ENCODE measurements at regions not wholly inside any gene's neighbourhood (a gene's known extent, or its start where the extent isn't known, plus 50 kb on each side); places are given as distances from the start of the nearest gene placed in this dataset.

DNA sequence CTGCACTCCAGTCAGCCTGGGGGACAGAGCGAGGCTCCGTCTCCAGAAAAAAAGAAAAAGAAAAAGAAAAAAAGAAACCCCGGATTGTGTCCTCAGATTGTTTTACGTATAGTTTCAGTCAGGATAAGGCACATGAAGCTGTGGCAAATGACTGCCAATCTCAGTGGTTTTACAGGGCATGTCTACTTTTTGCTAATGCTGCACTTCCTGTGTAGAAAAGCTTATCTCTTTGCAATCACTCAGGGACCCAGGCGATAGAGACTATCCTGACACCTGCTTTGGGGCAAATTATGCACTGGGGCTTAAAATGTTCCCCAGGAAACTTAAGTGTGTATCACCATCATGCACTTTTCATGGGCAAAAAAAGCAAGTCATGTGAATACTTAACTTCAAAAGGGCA, 103.7 kb upstream of the MEIS1 start:
- H3K4me1 Mint-ChIP-seq: peaks cover 5% of the 10 kb centered on the region
- H3K27ac Mint-ChIP-seq: no peak overlapping the region
- no peaks in the 10 kb centered on the region for H3K9me3 Mint-ChIP-seq
- TF ChIP-seq, protein P1, sequence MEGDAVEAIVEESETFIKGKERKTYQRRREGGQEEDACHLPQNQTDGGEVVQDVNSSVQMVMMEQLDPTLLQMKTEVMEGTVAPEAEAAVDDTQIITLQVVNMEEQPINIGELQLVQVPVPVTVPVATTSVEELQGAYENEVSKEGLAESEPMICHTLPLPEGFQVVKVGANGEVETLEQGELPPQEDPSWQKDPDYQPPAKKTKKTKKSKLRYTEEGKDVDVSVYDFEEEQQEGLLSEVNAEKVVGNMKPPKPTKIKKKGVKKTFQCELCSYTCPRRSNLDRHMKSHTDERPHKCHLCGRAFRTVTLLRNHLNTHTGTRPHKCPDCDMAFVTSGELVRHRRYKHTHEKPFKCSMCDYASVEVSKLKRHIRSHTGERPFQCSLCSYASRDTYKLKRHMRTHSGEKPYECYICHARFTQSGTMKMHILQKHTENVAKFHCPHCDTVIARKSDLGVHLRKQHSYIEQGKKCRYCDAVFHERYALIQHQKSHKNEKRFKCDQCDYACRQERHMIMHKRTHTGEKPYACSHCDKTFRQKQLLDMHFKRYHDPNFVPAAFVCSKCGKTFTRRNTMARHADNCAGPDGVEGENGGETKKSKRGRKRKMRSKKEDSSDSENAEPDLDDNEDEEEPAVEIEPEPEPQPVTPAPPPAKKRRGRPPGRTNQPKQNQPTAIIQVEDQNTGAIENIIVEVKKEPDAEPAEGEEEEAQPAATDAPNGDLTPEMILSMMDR (IDR thresholded peaks at IDR 0.05; ENCODE audit: unreplicated experiment in 3 of 3): no peak
- H3K4me3 Mint-ChIP-seq: no peak overlapping the region
- H3K36me3 Mint-ChIP-seq (ENCODE audit: low read depth): no peaks in the 10 kb centered on the region
- peaks cover 22% of the 10 kb centered on the region for H3K27me3 Mint-ChIP-seq (ENCODE audit: low read depth)

DNA sequence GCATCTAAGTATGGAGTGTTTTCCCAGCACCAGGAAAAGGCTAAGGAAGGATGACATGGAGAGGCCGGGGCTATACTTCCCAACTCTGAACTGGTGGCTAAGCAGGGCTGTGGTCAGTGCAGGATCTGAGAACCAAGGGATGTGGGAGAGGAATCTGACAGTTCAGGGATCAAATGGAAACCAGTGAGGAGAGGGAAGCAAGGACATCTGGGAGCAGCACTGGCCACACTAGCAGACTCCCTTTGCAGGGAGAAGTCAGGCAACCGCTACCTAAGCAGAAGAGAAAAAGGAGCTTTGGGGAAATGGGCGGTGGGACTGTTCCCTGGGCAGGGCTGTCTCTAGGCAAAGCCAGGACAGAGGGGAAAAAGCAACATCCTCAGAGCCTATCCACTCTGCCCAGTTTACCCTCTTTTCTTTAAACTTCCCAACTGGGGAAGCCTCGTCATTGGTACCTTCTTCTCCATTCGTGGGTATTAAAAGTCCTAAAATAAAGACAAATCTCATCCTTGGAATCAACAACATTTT, 105.8 kb upstream of the MEIS1 start:
- no peaks in the 10 kb centered on the region for H3K36me3 Mint-ChIP-seq (ENCODE audit: low read depth)
- H3K27me3 Mint-ChIP-seq (ENCODE audit: low read depth): peaks cover 22% of the 10 kb centered on the region
- no peaks in the 10 kb centered on the region for H3K9me3 Mint-ChIP-seq
- no peak overlapping the region for H3K4me3 Mint-ChIP-seq
- TF ChIP-seq, protein P1 (IDR thresholded peaks at IDR 0.05; ENCODE audit: unreplicated experiment in 3 of 3): no peak
- peaks cover 20% of the 10 kb centered on the region for H3K4me1 Mint-ChIP-seq
- H3K27ac Mint-ChIP-seq: no peak overlapping the region

DNA sequence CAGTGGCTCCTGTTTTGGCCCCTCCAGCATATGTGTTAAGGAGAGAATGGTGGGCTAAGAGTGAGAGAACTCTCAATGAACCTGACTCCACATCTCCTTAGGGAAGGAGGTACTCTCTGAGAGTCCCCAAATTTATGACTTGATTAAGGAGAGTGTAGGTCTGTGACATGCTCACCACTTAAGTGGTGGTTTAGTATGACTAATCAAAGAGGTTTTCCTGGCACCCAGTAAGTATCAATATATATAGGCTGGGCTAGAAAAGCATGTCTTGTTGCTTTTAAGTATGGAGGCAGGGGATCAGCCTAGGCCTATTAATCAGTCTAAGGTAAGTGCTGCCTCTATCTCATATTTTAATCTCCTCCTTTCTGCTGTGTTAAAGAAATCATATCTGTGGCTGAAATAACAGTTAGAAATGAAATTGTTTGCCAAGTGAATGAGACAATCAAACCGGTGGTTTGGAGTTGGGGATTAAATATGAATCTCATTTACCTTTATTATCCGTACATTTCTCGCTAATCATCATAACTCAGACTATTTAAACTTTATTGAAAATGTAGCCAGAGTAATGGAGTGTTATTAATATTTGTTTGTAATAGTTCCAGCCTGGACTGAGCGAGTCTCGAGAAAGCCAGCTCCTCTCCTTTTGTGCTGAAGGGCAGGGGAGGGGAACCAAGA, 107.7 kb upstream of the MEIS1 start:
- Mint-ChIP-seq H3K27ac (no peak overlapping the region), H3K4me3 (no peak overlapping the region), H3K4me1 (peaks cover 38% of the 10 kb centered on the region), H3K27me3 (ENCODE audit: low read depth) (peaks cover 18% of the 10 kb centered on the region), H3K36me3 (ENCODE audit: low read depth) (no peaks in the 10 kb centered on the region), H3K9me3 (no peaks in the 10 kb centered on the region)
- TF ChIP-seq, protein P1 (IDR thresholded peaks at IDR 0.05; ENCODE audit: unreplicated experiment in 3 of 3): no peak

DNA sequence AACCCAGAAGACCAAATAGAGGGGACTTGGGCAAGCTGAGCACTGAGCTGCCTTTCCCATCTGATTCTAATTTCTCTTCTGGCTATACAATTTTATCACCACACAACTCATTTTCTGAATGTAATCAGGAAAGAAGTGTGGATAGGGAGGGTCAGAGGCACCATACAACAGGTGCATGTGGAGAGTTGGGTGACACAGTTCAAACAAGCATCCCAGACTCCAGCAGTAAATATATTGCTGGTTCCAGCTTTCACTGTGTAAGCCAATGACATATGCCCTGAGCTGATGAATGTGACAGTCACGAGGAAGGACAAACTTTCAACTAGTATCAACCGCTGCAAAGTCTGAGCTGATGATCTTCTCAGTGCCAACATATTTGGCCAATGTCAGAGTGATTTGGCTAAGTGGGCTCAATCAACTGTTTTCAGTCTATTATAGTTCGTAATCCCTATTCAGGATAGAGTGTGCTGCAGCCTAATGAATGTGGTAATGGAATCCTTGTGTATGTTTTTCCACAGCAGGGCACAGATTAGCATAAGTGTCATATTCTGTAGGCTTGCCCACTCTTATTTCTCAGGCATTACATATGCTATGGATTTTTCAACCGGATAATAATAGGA, 109.9 kb upstream of the MEIS1 start:
- Mint-ChIP-seq H3K27ac (peak overlapping the region; percentile 25 to 43 (median 31)), H3K27me3 (ENCODE audit: low read depth) (peaks cover 11% of the 10 kb centered on the region), H3K4me3 (no peak overlapping the region), H3K36me3 (ENCODE audit: low read depth) (no peaks in the 10 kb centered on the region), H3K4me1 (peaks cover 42% of the 10 kb centered on the region), H3K9me3 (no peaks in the 10 kb centered on the region)
- TF ChIP-seq, protein P1 (IDR thresholded peaks at IDR 0.05; ENCODE audit: unreplicated experiment in 3 of 3): no peak

DNA sequence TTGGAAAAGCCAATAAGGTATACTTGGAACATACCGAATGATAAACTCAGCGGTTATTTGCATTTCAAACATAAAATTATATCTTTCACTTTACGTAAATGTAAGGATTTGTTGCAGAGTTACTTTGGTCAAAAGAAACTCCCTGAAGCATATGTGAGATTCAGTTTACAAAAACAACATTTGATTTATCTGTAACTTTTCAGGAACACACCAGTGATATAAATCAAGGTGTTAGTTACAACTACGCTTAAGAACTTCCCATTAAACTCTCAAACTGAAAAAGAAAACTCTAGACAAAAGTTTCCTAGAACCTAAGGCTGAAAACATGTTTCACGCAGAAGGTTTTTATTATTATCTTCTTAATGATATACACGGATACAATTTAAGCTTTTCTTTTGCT, 110.6 kb upstream of the MEIS1 start:
- peak overlapping the region in 1 of 3 experiments; percentile 36 for H3K4me3 Mint-ChIP-seq

More for the DNA sequence above, 110.6 kb upstream of the MEIS1 start:
- Mint-ChIP-seq H3K9me3 (no peaks in the 10 kb centered on the region), H3K27ac (peak overlapping the region in 2 of 3 experiments; percentile 25 to 43), H3K4me1 (peaks cover 42% of the 10 kb centered on the region), H3K36me3 (ENCODE audit: low read depth) (no peaks in the 10 kb centered on the region), H3K27me3 (ENCODE audit: low read depth) (peaks cover 6% of the 10 kb centered on the region)
- TF ChIP-seq, protein P1 (IDR thresholded peaks at IDR 0.05; ENCODE audit: unreplicated experiment in 3 of 3): no peak

Measured in nephron (organoid).